Cardiac fibroblast (primary cell): ENCODE measurements at regions not wholly inside any gene's neighbourhood (a gene's known extent, or its start where the extent isn't known, plus 50 kb on each side); places are given as distances from the start of the nearest gene placed in this dataset.

ENCODE experiments used
- DNase-seq, 2 donors: peaks; one replicate each; pipeline versions ENCODE4 v3.0.0 to v3.0.0-alpha.2; 2010; ENCODE audit warnings: low read depth in 2 of 2
- H3K4me3 ChIP-seq, 2 donors: replicated peaks in 1 of 2; 1 replicate in 1 of 2; 2 replicates in 1 of 2; pipeline ENCODE4 v1.5.1; 2011; ENCODE audit warnings: low read depth in 2 of 2, low read length in 2 of 2, mild to moderate bottlenecking in 2 of 2, moderate library complexity in 1 of 2
- CTCF ChIP-seq: IDR thresholded peaks from one replicate; pipeline ENCODE4 v1.5.1; 2011; ENCODE audit warnings: low read depth, mild to moderate bottlenecking, low read length, inconsistent platforms

- H3K4me3 ChIP-seq: no peak overlapping the region
- no peak for DNase-seq
- no peak for TF ChIP-seq CTCF
These were observed 291.3 kb upstream of the PHYHIPL start for GRCh38 chr10:58885146-58885545.

GRCh38 chr10:58885686-58886345 lies 290.6 kb upstream of the PHYHIPL start:
- TF ChIP-seq CTCF: no peak
- no peak for DNase-seq
- no peak overlapping the region for H3K4me3 ChIP-seq

GRCh38 chr10:58886406-58886805 lies 290.0 kb upstream of the PHYHIPL start:
- no peak overlapping the region for H3K4me3 ChIP-seq
- DNase-seq: no peak
- TF ChIP-seq CTCF: no peak

DNA sequence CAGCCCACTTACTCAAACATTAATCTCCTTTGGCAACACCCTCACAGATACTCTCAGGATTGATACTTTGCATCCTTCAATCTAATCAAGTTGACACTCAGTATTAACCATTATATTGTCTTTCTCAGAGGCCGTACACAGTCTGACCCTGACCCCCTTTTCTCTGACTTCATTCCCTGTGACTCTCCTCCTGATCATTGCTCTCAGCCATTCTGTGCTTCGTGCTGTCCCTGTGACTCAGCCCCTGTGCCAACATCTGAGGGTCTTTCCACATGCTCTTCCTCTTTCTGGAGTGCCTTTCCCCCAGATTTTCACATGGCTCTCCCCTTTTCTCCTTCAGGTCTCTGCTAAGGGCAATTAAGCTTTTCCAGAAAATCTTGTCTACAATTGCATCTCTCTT lies 289.0 kb upstream of the PHYHIPL start:
- H3K4me3 ChIP-seq: no peak overlapping the region
- TF ChIP-seq CTCF: no peak
- DNase-seq: no peak

DNA sequence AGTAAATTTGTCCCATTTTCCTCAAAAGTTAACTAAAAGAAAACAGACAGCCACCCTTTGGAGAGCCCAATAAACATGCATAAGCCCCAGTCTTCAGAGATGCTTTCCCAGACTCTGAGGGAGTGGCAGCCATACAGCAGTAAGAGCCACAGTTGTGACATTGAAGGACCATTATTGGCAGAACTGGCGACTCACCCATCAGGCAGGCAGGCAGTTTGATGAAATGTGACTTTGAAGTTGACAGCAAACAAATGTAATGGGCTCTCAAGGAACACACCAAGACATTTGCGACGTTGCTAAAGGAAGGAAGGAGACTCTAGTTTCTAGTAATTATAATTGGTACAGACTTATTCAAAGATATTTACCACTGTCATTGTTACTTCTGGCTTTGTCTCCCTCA lies 287.5 kb upstream of the PHYHIPL start:
- no peak for DNase-seq
- no peak for TF ChIP-seq CTCF
- no peak overlapping the region for H3K4me3 ChIP-seq

GRCh38 chr10:58892031-58892531 lies 284.4 kb upstream of the PHYHIPL start:
- peak in 1 of 2 donors; percentile 39 for DNase-seq
- no peak overlapping the region for H3K4me3 ChIP-seq
- TF ChIP-seq CTCF: no peak

- no peak for TF ChIP-seq CTCF
- H3K4me3 ChIP-seq: no peak overlapping the region
- DNase-seq: peak; percentile 32 to 49
These were observed 281.5 kb upstream of the PHYHIPL start for GRCh38 chr10:58894929-58895328.
